GM18511 (cell line): ENCODE measurements at regions not wholly inside any gene's neighbourhood (a gene's known extent, or its start where the extent isn't known, plus 50 kb on each side); places are given as distances from the start of the nearest gene placed in this dataset.

ENCODE experiments used
- ATAC-seq: cut with Tn5 transposase; IDR thresholded peaks from one replicate; pipeline ENCODE4 v1.9.1; 2021; ENCODE audit warnings: mild to moderate bottlenecking, moderate library complexity; ENCODE audit not compliant: unreplicated experiment

DNA sequence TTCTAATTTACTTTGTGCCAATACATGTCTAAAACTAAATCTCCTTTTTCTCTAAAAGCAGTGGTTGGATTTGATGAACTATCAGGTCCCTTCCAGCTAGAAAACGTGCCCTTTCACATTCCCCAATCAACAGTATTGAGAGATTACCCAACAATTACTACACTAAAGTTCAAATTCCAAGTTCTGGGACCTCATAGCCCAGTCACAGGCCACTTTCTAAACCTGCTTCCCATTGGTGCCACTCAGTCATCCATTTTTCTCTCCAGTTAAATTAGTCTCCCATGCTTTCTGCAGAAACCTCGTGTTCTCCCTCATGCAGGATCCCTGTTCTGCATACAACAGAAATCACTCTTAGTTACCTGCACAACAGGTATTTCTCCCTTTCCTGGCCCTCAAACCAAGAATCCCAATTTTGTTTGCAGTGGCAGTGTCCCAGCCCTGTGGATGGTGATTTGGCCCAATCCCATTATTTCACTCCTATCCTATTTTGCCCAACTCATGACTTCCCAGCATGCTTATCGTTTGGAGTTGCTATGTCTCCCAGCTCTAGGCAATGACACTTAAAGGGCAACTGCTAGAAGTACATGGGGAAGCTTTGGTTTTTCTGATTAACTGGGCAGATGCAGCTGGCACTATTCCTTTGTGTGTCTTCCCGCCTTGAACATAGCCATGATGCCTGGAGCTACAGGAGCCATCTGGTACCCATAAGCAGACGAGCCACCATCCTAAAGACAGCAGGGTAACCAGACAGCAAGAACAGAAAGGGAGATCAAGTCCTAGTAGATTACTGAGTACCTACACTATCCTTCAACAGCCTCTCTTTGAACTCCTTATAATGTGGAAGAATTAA is 224.2 kb downstream of the MINAR1 start:
- no peak for ATAC-seq

DNA sequence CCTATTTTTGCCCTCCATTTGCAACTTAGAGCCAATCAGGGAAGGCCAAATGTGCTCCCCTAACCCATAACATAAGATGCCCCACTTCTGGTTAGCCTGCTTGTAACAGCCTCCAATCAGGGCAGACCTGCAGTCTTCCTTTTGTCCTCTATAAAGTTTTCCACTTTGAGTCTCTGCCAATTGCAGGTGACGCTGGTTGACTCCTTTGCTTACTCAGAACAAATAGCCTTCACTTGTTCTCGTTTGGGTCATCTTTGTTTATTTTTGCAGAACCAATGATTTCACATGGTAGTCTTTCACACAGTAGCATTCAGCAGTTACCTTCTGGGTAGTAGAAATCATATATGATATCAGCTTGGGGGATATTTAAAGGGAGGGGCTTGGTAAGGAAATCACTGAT is 225.6 kb downstream of the MINAR1 start:
- no peak for ATAC-seq

- no peak for ATAC-seq
Observed at GRCh38 chr15:79659691-79660090, 227.6 kb downstream of the MINAR1 start.

GRCh38 chr15:79661411-79661810 is 229.3 kb downstream of the MINAR1 start:
- ATAC-seq: no peak

DNA sequence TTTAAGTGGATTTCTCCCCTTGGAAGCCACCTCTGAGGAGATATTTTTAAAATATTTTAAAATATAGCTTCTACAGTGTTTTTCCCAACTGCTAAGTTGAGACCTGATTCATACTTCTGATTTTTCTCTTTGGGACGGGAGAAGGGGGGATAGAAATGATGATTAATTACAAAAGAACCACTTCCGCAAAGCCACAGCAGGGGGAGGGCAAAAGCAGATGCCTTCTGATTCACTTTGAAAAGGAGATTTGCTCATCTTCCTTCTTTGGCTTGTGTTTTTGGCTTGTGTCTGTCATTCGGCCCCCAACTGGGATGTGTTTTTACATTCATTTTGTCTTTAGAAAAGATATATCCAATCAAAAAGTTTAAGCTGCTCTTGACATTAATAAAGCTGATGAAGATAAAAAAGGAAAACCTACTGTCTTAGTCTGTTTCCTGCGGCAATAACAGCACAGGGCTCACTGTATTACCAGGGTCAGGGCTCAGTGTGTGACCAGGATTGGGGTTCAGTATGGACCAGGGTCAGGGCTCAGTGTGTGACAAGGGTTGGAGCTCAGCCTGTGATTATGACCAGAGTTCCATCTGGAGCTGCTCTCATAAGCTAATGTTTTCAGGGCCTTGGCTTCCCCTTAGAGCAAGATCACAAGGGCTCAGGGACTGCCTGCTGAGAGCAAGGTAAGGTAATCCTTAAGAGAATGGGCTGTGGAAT is 223.2 kb downstream of the MTHFS start:
- ATAC-seq: peak; percentile 75

DNA sequence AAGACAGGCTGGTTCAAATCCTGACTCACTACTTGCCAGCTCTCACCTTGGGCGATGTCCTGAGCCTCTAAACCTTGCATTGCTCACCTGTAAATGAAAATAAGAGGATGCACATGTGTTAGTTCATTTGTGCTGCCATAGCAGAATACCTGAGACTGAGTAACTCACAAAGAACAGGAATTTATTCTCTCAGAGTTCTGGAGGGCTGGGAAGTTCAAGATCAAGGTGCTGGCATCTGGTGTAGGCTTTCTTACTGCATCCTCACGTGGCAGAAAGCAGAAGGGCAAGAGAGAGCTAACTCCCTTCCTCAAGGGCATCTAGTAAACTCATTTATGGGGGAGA is 222.7 kb downstream of the MTHFS start:
- ATAC-seq: no peak

- ATAC-seq: no peak
Observed at GRCh38 chr15:79675982-79676381, 220.8 kb downstream of the MTHFS start.

- no peak for ATAC-seq
Observed at GRCh38 chr15:79676621-79677020, 220.2 kb downstream of the MTHFS start.

- ATAC-seq: no peak
Observed at GRCh38 chr15:79677241-79677640, 219.6 kb downstream of the MTHFS start.

DNA sequence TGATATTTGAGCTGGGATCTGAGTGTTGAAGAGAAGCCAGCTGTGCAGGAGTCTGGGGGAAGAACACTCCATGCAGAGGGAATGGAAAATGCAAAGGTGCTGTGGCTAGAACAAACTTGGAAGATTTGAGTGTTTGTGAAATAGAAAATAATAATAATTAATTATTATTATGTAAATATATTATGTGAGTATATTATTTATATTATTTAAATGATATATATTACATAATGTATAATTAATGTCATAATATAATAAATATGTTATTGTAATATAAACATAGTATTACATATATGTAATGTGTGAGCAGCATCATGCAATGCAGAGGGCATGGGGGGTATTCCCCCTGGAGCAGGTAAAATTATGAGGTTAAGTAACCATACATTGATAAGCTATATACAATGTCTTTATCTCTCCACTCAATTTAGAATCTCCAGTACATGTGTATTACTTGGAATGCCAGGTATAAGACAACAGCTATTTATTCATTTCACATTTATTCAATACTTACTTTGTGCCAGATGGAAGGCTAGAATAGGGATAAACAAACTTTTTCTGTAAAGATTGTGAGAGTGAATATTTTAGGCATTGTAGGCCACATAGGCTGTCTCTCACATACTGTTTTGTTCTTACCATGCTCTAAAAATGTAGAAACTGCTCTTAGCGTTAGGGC is 218.6 kb downstream of the MTHFS start:
- ATAC-seq: no peak

DNA sequence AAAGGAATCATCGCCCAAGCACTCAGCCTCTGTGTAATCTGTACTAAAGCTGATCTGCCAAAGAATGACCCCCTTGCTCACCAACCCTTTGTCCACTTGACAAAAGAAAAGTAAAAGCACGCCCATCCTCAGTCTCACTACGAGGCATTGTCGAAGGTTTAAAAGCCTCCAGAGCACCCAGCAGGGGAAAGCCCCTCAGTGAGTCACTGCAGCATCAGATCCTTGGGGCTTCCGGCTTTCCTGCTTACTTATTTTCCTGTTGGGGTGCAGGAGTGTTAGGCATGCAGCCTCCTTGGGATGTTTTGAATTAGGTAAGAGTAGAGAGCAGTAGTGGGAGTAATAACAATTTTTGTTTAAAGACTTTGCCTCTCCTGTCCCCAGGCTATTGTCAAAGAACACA is 216.1 kb downstream of the MTHFS start:
- ATAC-seq: no peak

- no peak for ATAC-seq
Observed at GRCh38 chr15:79682285-79682684, 214.5 kb downstream of the MTHFS start.

DNA sequence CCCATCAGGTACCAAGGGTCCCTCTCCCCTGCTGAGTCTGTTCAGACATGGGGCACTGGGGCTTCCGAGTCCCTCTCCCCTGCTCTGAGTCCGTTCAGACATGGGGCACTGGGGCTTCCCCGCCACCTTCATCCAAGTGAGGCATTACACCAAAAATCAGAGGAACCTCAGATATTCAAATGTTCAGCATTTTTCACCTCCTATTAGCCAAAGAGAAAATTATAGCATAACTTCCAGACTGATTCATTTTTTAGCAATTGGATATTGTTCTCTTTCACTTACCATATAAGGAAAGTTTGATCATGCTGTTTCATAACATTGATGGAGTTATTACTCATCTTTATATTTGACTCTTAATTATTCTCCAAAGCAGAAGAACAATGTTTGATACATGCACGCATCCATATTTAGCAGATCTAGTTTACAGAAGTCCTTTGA is 213.9 kb downstream of the MTHFS start:
- no peak for ATAC-seq

DNA sequence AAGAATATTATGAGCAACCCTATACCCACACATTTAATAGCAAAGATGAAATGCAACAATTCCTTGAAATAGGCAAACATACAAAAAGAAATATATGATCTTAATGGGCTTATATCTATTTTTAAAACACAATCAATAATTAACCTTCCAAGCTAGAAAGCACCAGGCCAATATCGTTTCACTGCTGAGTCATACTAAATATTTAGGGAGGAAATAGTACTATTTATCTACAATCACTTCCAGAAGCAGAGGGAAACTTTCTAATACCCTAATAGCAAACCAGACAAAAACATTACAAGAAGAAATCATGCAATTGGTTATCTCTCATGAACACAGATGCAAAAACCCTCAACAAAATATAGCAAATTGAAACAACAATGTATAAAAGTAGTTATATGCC is 207.8 kb downstream of the MTHFS start:
- ATAC-seq: no peak

DNA sequence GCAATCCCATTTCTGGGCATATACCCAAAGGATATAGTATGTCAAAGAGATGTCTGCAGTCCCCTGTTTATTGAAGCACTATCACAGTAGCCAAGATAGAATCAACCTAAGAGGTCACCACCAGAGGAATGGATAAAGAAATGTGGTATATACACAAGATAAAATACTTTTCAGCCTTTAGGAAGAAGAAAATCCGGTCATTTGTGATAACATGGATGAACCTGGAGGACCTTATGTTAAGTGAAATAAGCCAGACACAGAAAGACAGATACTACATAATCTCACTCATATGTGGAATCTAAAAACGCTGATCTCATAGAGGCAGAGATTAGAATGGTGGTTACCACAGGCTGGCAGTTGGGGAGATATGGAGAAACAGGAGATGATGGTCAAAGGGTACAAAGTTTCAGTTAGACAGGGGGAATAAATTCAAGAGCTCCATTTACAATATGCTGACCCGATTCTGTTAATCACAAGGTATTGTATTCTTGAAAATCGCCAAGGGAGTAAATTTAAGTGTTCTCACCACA is 195.8 kb downstream of the MTHFS start:
- ATAC-seq: no peak

DNA sequence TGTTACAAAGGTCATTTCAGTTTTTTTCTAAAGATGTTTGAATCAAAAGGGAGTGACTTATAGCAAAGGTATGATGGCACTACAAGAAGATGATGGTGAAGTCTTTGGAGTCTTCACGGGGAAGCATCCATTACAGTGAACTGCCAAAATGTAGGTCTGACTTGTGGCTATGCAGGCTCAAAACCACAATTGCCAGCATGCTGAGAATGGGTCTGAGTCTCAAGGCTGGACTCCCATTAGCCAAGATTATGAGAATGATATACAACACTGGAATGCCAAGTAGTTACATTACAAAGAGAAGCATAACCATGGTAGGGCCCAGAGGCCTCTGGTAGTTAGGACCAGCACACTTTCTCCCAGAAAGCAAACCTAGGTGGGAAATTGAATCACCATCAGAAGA is 194.2 kb downstream of the MTHFS start:
- ATAC-seq: no peak

DNA sequence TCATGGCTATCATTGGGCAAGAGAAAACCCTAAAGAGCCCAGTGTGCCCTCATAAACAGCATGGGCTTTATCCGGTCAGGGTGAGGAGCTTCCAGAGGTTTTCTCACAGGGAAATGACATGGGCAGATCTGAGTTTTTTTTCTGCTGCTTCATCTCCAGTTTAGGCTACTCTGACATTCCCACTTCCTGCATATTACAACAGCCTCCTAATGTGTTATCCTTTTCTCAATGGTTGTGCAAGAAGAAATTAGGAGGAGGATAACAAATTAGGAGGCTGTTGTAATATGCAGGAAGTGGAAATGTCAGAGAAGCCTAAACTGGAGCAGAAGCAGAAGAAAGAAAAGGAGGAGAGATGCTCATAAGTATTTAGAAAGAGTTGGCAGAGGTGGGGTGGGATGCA is 175.6 kb downstream of the MTHFS start:
- no peak for ATAC-seq

- no peak for ATAC-seq
Observed at GRCh38 chr15:79724312-79724711, 172.5 kb downstream of the MTHFS start.

GRCh38 chr15:79724804-79725203 is 172.0 kb downstream of the MTHFS start:
- ATAC-seq: no peak

GRCh38 chr15:79728867-79729266 is 167.9 kb downstream of the MTHFS start:
- ATAC-seq: no peak

DNA sequence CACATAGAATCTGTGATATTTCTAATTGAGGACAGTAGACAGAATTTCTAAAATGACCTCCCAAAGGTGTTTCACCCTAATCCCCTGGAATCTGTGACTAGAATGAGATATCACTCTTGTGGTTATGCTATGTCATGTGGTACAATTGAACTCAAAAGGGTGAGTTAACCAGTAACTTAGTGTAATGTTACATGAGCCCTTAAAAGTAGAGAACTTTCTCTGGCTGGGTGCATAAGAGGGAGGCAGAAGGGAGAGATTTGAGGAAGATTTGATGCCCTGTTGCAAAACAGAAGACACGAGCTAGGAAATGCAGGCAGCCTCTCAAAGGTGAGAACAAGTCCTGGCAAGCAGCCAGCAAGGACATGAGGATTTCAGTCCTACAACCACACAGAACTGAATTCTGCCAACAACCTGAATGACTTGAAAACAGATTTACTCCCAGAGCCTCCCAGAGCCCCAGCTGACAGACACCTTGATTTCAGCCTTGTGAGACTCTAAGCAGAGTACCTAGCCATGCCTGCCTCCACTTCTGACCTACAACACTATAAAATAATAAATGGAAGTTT is 160.3 kb downstream of the MTHFS start:
- no peak for ATAC-seq
